ENCODE measurements at regions not wholly inside any gene's neighbourhood (a gene's known extent, or its start where the extent isn't known, plus 50 kb on each side); places are given as distances from the start of the nearest gene placed in this dataset.

DNA sequence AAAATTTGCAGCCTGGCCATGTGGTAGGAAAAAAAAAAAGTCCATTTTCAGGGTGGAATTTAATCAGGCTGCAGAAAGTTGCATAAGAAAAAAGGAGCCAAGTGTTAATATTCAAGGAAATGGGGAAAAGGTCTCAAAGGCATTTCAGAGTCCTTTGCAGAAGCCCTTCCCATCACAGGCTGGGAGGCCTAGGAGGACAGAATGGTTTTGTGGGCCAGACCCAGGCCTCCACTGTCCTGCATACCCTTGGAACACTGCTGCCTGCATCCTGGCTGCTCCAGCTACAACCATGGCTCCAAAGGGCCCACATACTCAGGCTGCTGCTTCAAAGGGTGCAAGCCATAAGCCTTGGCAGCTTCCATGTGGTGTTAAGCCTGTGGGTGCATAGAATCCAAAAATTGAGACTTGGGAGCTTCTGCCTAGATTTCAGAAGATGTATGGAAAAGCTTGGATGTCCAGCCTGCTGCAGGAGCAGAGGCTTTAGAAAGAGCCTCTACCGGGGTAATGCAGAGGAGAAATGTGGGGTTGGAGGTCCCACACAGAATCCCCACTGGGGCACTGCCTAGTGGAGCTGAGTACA is 239.0 kb upstream of the STXBP5 start:
- 76% methylated on average over 1 of the region's 1 CpG for WGBS (ENCODE audit: low lambda C conversion rate, missing lambda C conversion rate)

GRCh38 chr6:146968041-146968760 is 236.0 kb upstream of the STXBP5 start:
- DNase-seq (ENCODE audit: low spot score), result peak; percentile 21
- no peaks in the 10 kb centered on the region for H3K9me3 ChIP-seq (ENCODE audit: low read depth)
- no peaks in the 10 kb centered on the region for H3K27me3 ChIP-seq
- no peaks in the 10 kb centered on the region for H3K9me2 ChIP-seq (replicated peaks; ENCODE audit: insufficient read depth)
- H3K4me1 ChIP-seq (ENCODE audit: insufficient read depth), result no peaks in the 10 kb centered on the region
- no peak overlapping the region for H3K4me2 ChIP-seq
- H3K27ac ChIP-seq, result no peak overlapping the region
- H4K20me1 ChIP-seq (ENCODE audit: insufficient read depth, poor library complexity, severe bottlenecking), result no peaks in the 10 kb centered on the region
- no peaks in the 10 kb centered on the region for H3K36me3 ChIP-seq (replicated peaks; ENCODE audit: insufficient read depth, low read depth)
- H3K79me2 ChIP-seq, result no peaks in the 10 kb centered on the region
- H2AFZ ChIP-seq, result no peak overlapping the region
- no peak overlapping the region for H3K4me3 ChIP-seq
- TF ChIP-seq EZH2 (IDR thresholded peaks at IDR 0.05; ENCODE audit: borderline replicate concordance) (no peak), EZH2phosphoT487 (IDR thresholded peaks at IDR 0.05; ENCODE audit: low read depth, severe bottlenecking, unreplicated experiment) (no peak)
- TF ChIP-seq, protein P1, sequence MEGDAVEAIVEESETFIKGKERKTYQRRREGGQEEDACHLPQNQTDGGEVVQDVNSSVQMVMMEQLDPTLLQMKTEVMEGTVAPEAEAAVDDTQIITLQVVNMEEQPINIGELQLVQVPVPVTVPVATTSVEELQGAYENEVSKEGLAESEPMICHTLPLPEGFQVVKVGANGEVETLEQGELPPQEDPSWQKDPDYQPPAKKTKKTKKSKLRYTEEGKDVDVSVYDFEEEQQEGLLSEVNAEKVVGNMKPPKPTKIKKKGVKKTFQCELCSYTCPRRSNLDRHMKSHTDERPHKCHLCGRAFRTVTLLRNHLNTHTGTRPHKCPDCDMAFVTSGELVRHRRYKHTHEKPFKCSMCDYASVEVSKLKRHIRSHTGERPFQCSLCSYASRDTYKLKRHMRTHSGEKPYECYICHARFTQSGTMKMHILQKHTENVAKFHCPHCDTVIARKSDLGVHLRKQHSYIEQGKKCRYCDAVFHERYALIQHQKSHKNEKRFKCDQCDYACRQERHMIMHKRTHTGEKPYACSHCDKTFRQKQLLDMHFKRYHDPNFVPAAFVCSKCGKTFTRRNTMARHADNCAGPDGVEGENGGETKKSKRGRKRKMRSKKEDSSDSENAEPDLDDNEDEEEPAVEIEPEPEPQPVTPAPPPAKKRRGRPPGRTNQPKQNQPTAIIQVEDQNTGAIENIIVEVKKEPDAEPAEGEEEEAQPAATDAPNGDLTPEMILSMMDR (IDR thresholded peaks at IDR 0.05; ENCODE audit: poor library complexity), result no peak
- WGBS (ENCODE audit: low lambda C conversion rate, missing lambda C conversion rate), result 65% methylated on average over 4 of the region's 4 CpGs

More for the DNA sequence above, 239.0 kb upstream of the STXBP5 start:
- no peaks in the 10 kb centered on the region for H3K9me3 ChIP-seq (ENCODE audit: low read depth)
- H3K79me2 ChIP-seq, result no peaks in the 10 kb centered on the region
- no peaks in the 10 kb centered on the region for H3K4me1 ChIP-seq (ENCODE audit: insufficient read depth)
- H3K27ac ChIP-seq, result no peak overlapping the region
- H3K9me2 ChIP-seq (replicated peaks; ENCODE audit: insufficient read depth), result no peaks in the 10 kb centered on the region
- no peaks in the 10 kb centered on the region for H4K20me1 ChIP-seq (ENCODE audit: insufficient read depth, poor library complexity, severe bottlenecking)
- TF ChIP-seq, protein P1 (IDR thresholded peaks at IDR 0.05; ENCODE audit: poor library complexity), result no peak
- no peak for TF ChIP-seq EZH2phosphoT487 (IDR thresholded peaks at IDR 0.05; ENCODE audit: low read depth, severe bottlenecking, unreplicated experiment)
- no peak for TF ChIP-seq EZH2 (IDR thresholded peaks at IDR 0.05; ENCODE audit: borderline replicate concordance)
- H3K4me3 ChIP-seq, result no peak overlapping the region
- no peaks in the 10 kb centered on the region for H3K36me3 ChIP-seq (replicated peaks; ENCODE audit: insufficient read depth, low read depth)
- no peaks in the 10 kb centered on the region for H3K27me3 ChIP-seq
- H2AFZ ChIP-seq, result no peak overlapping the region
- DNase-seq (ENCODE audit: low spot score), result no peak
- no peak overlapping the region for H3K4me2 ChIP-seq

- TF ChIP-seq EZH2phosphoT487 (IDR thresholded peaks at IDR 0.05; ENCODE audit: low read depth, severe bottlenecking, unreplicated experiment) (no peak), EZH2 (IDR thresholded peaks at IDR 0.05; ENCODE audit: borderline replicate concordance) (no peak)
- TF ChIP-seq, protein P1 (IDR thresholded peaks at IDR 0.05; ENCODE audit: poor library complexity), result no peak
- no peak overlapping the region for H3K4me2 ChIP-seq
- no peaks in the 10 kb centered on the region for H3K9me2 ChIP-seq (replicated peaks; ENCODE audit: insufficient read depth)
- 85% methylated on average over 6 of the region's 6 CpGs for WGBS (ENCODE audit: low lambda C conversion rate, missing lambda C conversion rate)
- H4K20me1 ChIP-seq (ENCODE audit: insufficient read depth, poor library complexity, severe bottlenecking), result no peaks in the 10 kb centered on the region
- no peak overlapping the region for H3K27ac ChIP-seq
- no peaks in the 10 kb centered on the region for H3K4me1 ChIP-seq (ENCODE audit: insufficient read depth)
- no peak overlapping the region for H3K4me3 ChIP-seq
- H3K27me3 ChIP-seq, result no peaks in the 10 kb centered on the region
- H3K36me3 ChIP-seq (replicated peaks; ENCODE audit: insufficient read depth, low read depth), result no peaks in the 10 kb centered on the region
- no peak for DNase-seq (ENCODE audit: low spot score)
- H3K79me2 ChIP-seq, result no peaks in the 10 kb centered on the region
- no peaks in the 10 kb centered on the region for H3K9me3 ChIP-seq (ENCODE audit: low read depth)
- no peak overlapping the region for H2AFZ ChIP-seq
These were observed 231.7 kb upstream of the STXBP5 start for GRCh38 chr6:146972546-146972945.

All from hepatocyte (in vitro differentiated cells).